ENCODE measurements at regions not wholly inside any gene's neighbourhood (a gene's known extent, or its start where the extent isn't known, plus 50 kb on each side); places are given as distances from the start of the nearest gene placed in this dataset.

DNA sequence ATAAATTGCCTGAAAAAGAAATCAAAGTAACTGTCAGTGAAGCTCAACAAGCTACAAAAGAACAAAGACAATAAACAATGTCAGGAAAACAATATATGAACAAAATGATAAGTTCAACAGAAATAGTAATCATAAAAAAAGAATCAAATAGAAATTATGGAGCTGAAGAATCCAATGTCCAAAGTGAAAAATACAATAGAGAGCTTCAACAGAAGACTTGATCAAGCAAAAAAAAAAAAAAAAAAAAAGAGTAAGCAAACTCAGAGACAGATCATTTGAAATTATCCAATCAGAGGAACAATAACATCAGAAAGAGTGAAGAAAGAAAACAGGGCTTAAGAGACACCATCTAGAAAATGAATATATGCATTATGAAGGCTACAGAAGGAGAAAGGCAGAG lies 251.4 kb upstream of the SAMSN1 start:
- H2BK15ac ChIP-seq (ENCODE audit: low read depth, low read length): no peak overlapping the region
- no peak overlapping the region for H3K27ac Mint-ChIP-seq
- no peaks in the 10 kb centered on the region for H3K27me3 ChIP-seq (ENCODE audit: insufficient read depth, low read length)
- peaks cover 0 to 5% of the 10 kb centered on the region in 2 experiments; a peak in 1 of 4 replicates for H3K4me1 Mint-ChIP-seq
- H2BK12ac ChIP-seq (ENCODE audit: insufficient read length, low read depth, low read length): no peak overlapping the region
- H3K4ac ChIP-seq (ENCODE audit: low read depth, low read length): no peak overlapping the region
- no peaks in the 10 kb centered on the region for H3K79me1 ChIP-seq (ENCODE audit: insufficient read depth, low read depth, low read length, poor library complexity, severe bottlenecking)
- H3K9ac ChIP-seq (ENCODE audit: extremely low read depth, insufficient read length, low read length): no peak overlapping the region
- no peaks in the 10 kb centered on the region for H3K9me3 ChIP-seq (ENCODE audit: control insufficient read depth, low read depth, low read length)
- H3K18ac ChIP-seq (ENCODE audit: insufficient read length, low read depth, low read length): no peak overlapping the region
- no peak overlapping the region for H3K4me3 Mint-ChIP-seq
- H2AK5ac ChIP-seq (ENCODE audit: insufficient read length, low read length): no peak overlapping the region
- no peak overlapping the region for H2AFZ ChIP-seq (ENCODE audit: low read length)
- H3K27me3 Mint-ChIP-seq (ENCODE audit: low read depth): no peaks in the 10 kb centered on the region
- H3K23me2 ChIP-seq (ENCODE audit: insufficient read length, low read depth, low read length, poor library complexity, severe bottlenecking): no peaks in the 10 kb centered on the region
- H3K23ac ChIP-seq (ENCODE audit: insufficient read length, low read depth, low read length): no peak overlapping the region
- H3K14ac ChIP-seq (ENCODE audit: insufficient read depth, low read length): no peak overlapping the region
- no peaks in the 10 kb centered on the region for H3K4me1 ChIP-seq (ENCODE audit: insufficient read depth, low read length)
- no peak overlapping the region for H2BK5ac ChIP-seq (ENCODE audit: insufficient read length, low read length)
- no peak overlapping the region for H3K56ac ChIP-seq (ENCODE audit: insufficient read length, low read depth, low read length)
- no peaks in the 10 kb centered on the region for H4K20me1 ChIP-seq (ENCODE audit: control insufficient read depth, insufficient read depth, insufficient read length)
- H3T11ph ChIP-seq (ENCODE audit: low read length): no peak overlapping the region
- H4K5ac ChIP-seq (ENCODE audit: insufficient read length, low read depth, low read length): no peak overlapping the region
- no peak overlapping the region for H3K4me2 ChIP-seq (ENCODE audit: insufficient read depth, insufficient read length, low read length)
- TF ChIP-seq, protein P1, sequence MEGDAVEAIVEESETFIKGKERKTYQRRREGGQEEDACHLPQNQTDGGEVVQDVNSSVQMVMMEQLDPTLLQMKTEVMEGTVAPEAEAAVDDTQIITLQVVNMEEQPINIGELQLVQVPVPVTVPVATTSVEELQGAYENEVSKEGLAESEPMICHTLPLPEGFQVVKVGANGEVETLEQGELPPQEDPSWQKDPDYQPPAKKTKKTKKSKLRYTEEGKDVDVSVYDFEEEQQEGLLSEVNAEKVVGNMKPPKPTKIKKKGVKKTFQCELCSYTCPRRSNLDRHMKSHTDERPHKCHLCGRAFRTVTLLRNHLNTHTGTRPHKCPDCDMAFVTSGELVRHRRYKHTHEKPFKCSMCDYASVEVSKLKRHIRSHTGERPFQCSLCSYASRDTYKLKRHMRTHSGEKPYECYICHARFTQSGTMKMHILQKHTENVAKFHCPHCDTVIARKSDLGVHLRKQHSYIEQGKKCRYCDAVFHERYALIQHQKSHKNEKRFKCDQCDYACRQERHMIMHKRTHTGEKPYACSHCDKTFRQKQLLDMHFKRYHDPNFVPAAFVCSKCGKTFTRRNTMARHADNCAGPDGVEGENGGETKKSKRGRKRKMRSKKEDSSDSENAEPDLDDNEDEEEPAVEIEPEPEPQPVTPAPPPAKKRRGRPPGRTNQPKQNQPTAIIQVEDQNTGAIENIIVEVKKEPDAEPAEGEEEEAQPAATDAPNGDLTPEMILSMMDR (conservative IDR thresholded peaks at IDR 0.05): no peak
- no peaks in the 10 kb centered on the region for H3K79me2 ChIP-seq (ENCODE audit: insufficient read depth, low read length)
- H2BK120ac ChIP-seq (ENCODE audit: low read depth, low read length, poor library complexity, severe bottlenecking): no peak overlapping the region
- H2BK20ac ChIP-seq (ENCODE audit: low read depth, low read length, poor library complexity, severe bottlenecking): no peak overlapping the region
- H4K8ac ChIP-seq (replicated peaks; ENCODE audit: insufficient read length, low read depth, low read length): no peak overlapping the region
- H4K91ac ChIP-seq (ENCODE audit: insufficient read length, low read depth, low read length): no peak overlapping the region
- no peak overlapping the region for H3K27ac ChIP-seq (ENCODE audit: insufficient read length, low read depth, low read length)
- H3K36me3 Mint-ChIP-seq (ENCODE audit: insufficient read depth in 1 of 3, low read depth in 3 of 3): peaks cover 5 to 19% (median 7%) of the 10 kb centered on the region in 3 experiments
- peaks cover 19% of the 10 kb centered on the region in 2 experiments; a peak in 4 of 5 replicates for H3K9me3 Mint-ChIP-seq
- no peak for DNase-seq

All from H9 (cell line).